ENCODE measurements at regions not wholly inside any gene's neighbourhood (a gene's known extent, or its start where the extent isn't known, plus 50 kb on each side); places are given as distances from the start of the nearest gene placed in this dataset.

- DNase-seq (no peak), ATAC-seq (no peak)
- POLR2A ChIA-PET, result no interaction called here
- Histone ChIP-seq H3K36me3 (ENCODE audit: control insufficient read depth in 2 of 3, insufficient read depth in 3 of 3, low read length in 3 of 3) (no peaks in the 10 kb centered on the region), H3K9me3 (ENCODE audit: control insufficient read depth in 2 of 3, low read length in 3 of 3) (no peaks in the 10 kb centered on the region), H3K4me1 (ENCODE audit: control insufficient read depth in 2 of 2, insufficient read depth in 2 of 2, low read length in 2 of 2) (no peaks in the 10 kb centered on the region), H3K4me3 (ENCODE audit: low read length) (no peak overlapping the region), H3K27me3 (ENCODE audit: control insufficient read depth in 2 of 2, insufficient read depth in 2 of 2, low read length in 2 of 2) (no peaks in the 10 kb centered on the region), H3K27ac (ENCODE audit: low read depth, low read length) (no peak overlapping the region)
- Mint-ChIP-seq H3K9me3 (peaks cover 0 to 4% (median 0%) of the 10 kb centered on the region in 11 donors), H3K4me3 (no peak overlapping the region), H3K27ac (no peak overlapping the region), H3K4me1 (no peaks in the 10 kb centered on the region), H3K27me3 (peaks cover 0 to 16% (median 4%) of the 10 kb centered on the region in 5 donors), H3K36me3 (no peaks in the 10 kb centered on the region)
- intact Hi-C loops (cut with micrococcal nuclease), result no loop called here
- CTCF ChIA-PET, result no interaction called here
Observed at GRCh38 chr9:19732441-19732951, 56.3 kb downstream of the SLC24A2 start.

- H3K36me3 ChIP-seq (ENCODE audit: control insufficient read depth in 2 of 3, insufficient read depth in 3 of 3, low read length in 3 of 3), result no peaks in the 10 kb centered on the region
- POLR2A ChIA-PET, result no interaction called here
- Mint-ChIP-seq H3K36me3 (no peaks in the 10 kb centered on the region), H3K9me3 (peaks cover 0 to 2% (median 0%) of the 10 kb centered on the region in 11 donors), H3K27me3 (peaks cover 0 to 16% (median 7%) of the 10 kb centered on the region in 5 donors), H3K27ac (no peak overlapping the region), H3K4me3 (no peak overlapping the region), H3K4me1 (no peaks in the 10 kb centered on the region)
- CTCF ChIA-PET, result interaction anchor here (0.7 kb wide), 1 partner anchor 1172 kb away, joined by 3 read pairs; no protein-coding TSS in a partner anchor
- H3K4me3 ChIP-seq (ENCODE audit: low read length), result no peak overlapping the region
- ATAC-seq, result no peak
- DNase-seq, result no peak
- no peaks in the 10 kb centered on the region for H3K27me3 ChIP-seq (ENCODE audit: control insufficient read depth in 2 of 2, insufficient read depth in 2 of 2, low read length in 2 of 2)
- no peak overlapping the region for H3K27ac ChIP-seq (ENCODE audit: low read depth, low read length)
- intact Hi-C loops (cut with micrococcal nuclease), result no loop called here
- H3K4me1 ChIP-seq (ENCODE audit: control insufficient read depth in 2 of 2, insufficient read depth in 2 of 2, low read length in 2 of 2), result no peaks in the 10 kb centered on the region
- H3K9me3 ChIP-seq (ENCODE audit: control insufficient read depth in 2 of 3, low read length in 3 of 3), result no peaks in the 10 kb centered on the region
Observed at GRCh38 chr9:19728101-19728500, 60.7 kb downstream of the SLC24A2 start.

- intact Hi-C loops (cut with micrococcal nuclease), result no loop called here
- no peaks in the 10 kb centered on the region for H3K36me3 Mint-ChIP-seq
- Histone ChIP-seq H3K4me1 (ENCODE audit: control insufficient read depth in 2 of 2, insufficient read depth in 2 of 2, low read length in 2 of 2) (no peaks in the 10 kb centered on the region), H3K27me3 (ENCODE audit: control insufficient read depth in 2 of 2, insufficient read depth in 2 of 2, low read length in 2 of 2) (no peaks in the 10 kb centered on the region), H3K27ac (ENCODE audit: low read depth, low read length) (no peak overlapping the region), H3K4me3 (ENCODE audit: low read length) (no peak overlapping the region), H3K9me3 (ENCODE audit: control insufficient read depth in 2 of 3, low read length in 3 of 3) (no peaks in the 10 kb centered on the region), H3K36me3 (ENCODE audit: control insufficient read depth in 2 of 3, insufficient read depth in 3 of 3, low read length in 3 of 3) (no peaks in the 10 kb centered on the region)
- no peaks in the 10 kb centered on the region for H3K4me1 Mint-ChIP-seq
- ATAC-seq, result no peak
- CTCF ChIA-PET, result no interaction called here
- H3K27me3 Mint-ChIP-seq, result peaks cover 0 to 16% (median 11%) of the 10 kb centered on the region in 5 donors
- no peak for DNase-seq
- H3K27ac Mint-ChIP-seq, result no peak overlapping the region
- POLR2A ChIA-PET, result no interaction called here
- peaks cover 0 to 2% (median 0%) of the 10 kb centered on the region in 11 donors for H3K9me3 Mint-ChIP-seq
- H3K4me3 Mint-ChIP-seq, result no peak overlapping the region
Observed at GRCh38 chr9:19725970-19726369, 62.9 kb downstream of the SLC24A2 start.

- ChIA-PET CTCF (no interaction called here), POLR2A (no interaction called here)
- Histone ChIP-seq H3K27ac (ENCODE audit: low read depth, low read length) (no peak overlapping the region), H3K27me3 (ENCODE audit: control insufficient read depth in 2 of 2, insufficient read depth in 2 of 2, low read length in 2 of 2) (no peaks in the 10 kb centered on the region), H3K9me3 (ENCODE audit: control insufficient read depth in 2 of 3, low read length in 3 of 3) (no peaks in the 10 kb centered on the region), H3K36me3 (ENCODE audit: control insufficient read depth in 2 of 3, insufficient read depth in 3 of 3, low read length in 3 of 3) (no peaks in the 10 kb centered on the region), H3K4me1 (ENCODE audit: control insufficient read depth in 2 of 2, insufficient read depth in 2 of 2, low read length in 2 of 2) (no peaks in the 10 kb centered on the region), H3K4me3 (ENCODE audit: low read length) (no peak overlapping the region)
- no peaks in the 10 kb centered on the region for H3K36me3 Mint-ChIP-seq
- H3K4me3 Mint-ChIP-seq, result no peak overlapping the region
- no peaks in the 10 kb centered on the region for H3K4me1 Mint-ChIP-seq
- ATAC-seq, result no peak
- intact Hi-C loops (cut with micrococcal nuclease), result no loop called here
- DNase-seq, result no peak
- peaks cover 0 to 3% (median 0%) of the 10 kb centered on the region in 11 donors for H3K9me3 Mint-ChIP-seq
- H3K27ac Mint-ChIP-seq, result no peak overlapping the region
- H3K27me3 Mint-ChIP-seq, result peaks cover 5 to 23% (median 8%) of the 10 kb centered on the region in 5 donors
Observed at GRCh38 chr9:19720377-19720776, 68.5 kb downstream of the SLC24A2 start.

GRCh38 chr9:19703702-19704101 lies 85.1 kb downstream of the SLC24A2 start:
- ChIA-PET POLR2A (no interaction called here), CTCF (no interaction called here)
- H3K27me3 Mint-ChIP-seq, result peaks cover 7 to 13% (median 9%) of the 10 kb centered on the region in 5 donors
- no peaks in the 10 kb centered on the region for H3K27me3 ChIP-seq (ENCODE audit: control insufficient read depth in 2 of 2, insufficient read depth in 2 of 2, low read length in 2 of 2)
- H3K36me3 Mint-ChIP-seq, result no peaks in the 10 kb centered on the region
- H3K4me3 ChIP-seq (ENCODE audit: low read length), result no peak overlapping the region
- no peak overlapping the region for H3K27ac Mint-ChIP-seq
- peaks cover 0 to 5% (median 0%) of the 10 kb centered on the region in 11 donors for H3K9me3 Mint-ChIP-seq
- no peak overlapping the region for H3K27ac ChIP-seq (ENCODE audit: low read depth, low read length)
- no peaks in the 10 kb centered on the region for H3K9me3 ChIP-seq (ENCODE audit: control insufficient read depth in 2 of 3, low read length in 3 of 3)
- ATAC-seq, result no peak
- H3K4me3 Mint-ChIP-seq, result no peak overlapping the region
- H3K36me3 ChIP-seq (ENCODE audit: control insufficient read depth in 2 of 3, insufficient read depth in 3 of 3, low read length in 3 of 3), result no peaks in the 10 kb centered on the region
- intact Hi-C loops (cut with micrococcal nuclease), result no loop called here
- DNase-seq, result no peak
- no peaks in the 10 kb centered on the region for H3K4me1 Mint-ChIP-seq
- no peaks in the 10 kb centered on the region for H3K4me1 ChIP-seq (ENCODE audit: control insufficient read depth in 2 of 2, insufficient read depth in 2 of 2, low read length in 2 of 2)

GRCh38 chr9:19701991-19702390 lies 86.8 kb downstream of the SLC24A2 start:
- Mint-ChIP-seq H3K27me3 (peaks cover 7 to 16% (median 9%) of the 10 kb centered on the region in 5 donors), H3K4me1 (no peaks in the 10 kb centered on the region), H3K9me3 (peaks cover 0 to 6% (median 0%) of the 10 kb centered on the region in 11 donors)

GRCh38 chr9:19701274-19701673 lies 87.6 kb downstream of the SLC24A2 start:
- Histone ChIP-seq H3K27ac (ENCODE audit: low read depth, low read length) (no peak overlapping the region), H3K4me1 (ENCODE audit: control insufficient read depth in 2 of 2, insufficient read depth in 2 of 2, low read length in 2 of 2) (no peaks in the 10 kb centered on the region), H3K4me3 (ENCODE audit: low read length) (no peak overlapping the region), H3K27me3 (ENCODE audit: control insufficient read depth in 2 of 2, insufficient read depth in 2 of 2, low read length in 2 of 2) (no peaks in the 10 kb centered on the region), H3K9me3 (ENCODE audit: control insufficient read depth in 2 of 3, low read length in 3 of 3) (no peaks in the 10 kb centered on the region), H3K36me3 (ENCODE audit: control insufficient read depth in 2 of 3, insufficient read depth in 3 of 3, low read length in 3 of 3) (no peaks in the 10 kb centered on the region)
- no peaks in the 10 kb centered on the region for H3K4me1 Mint-ChIP-seq
- no peak for DNase-seq
- H3K27me3 Mint-ChIP-seq, result peaks cover 7 to 16% (median 10%) of the 10 kb centered on the region in 5 donors
- peaks cover 0 to 6% (median 0%) of the 10 kb centered on the region in 11 donors for H3K9me3 Mint-ChIP-seq
- no peaks in the 10 kb centered on the region for H3K36me3 Mint-ChIP-seq
- ATAC-seq, result no peak
- CTCF ChIA-PET, result no interaction called here
- H3K27ac Mint-ChIP-seq, result no peak overlapping the region
- POLR2A ChIA-PET, result no interaction called here
- no peak overlapping the region for H3K4me3 Mint-ChIP-seq
- intact Hi-C loops (cut with micrococcal nuclease), result no loop called here

More at GRCh38 chr9:19701991-19702390, 86.8 kb downstream of the SLC24A2 start:
- H3K9me3 ChIP-seq (ENCODE audit: control insufficient read depth in 2 of 3, low read length in 3 of 3), result no peaks in the 10 kb centered on the region
- DNase-seq (no peak), ATAC-seq (no peak)
- H3K27me3 ChIP-seq (ENCODE audit: control insufficient read depth in 2 of 2, insufficient read depth in 2 of 2, low read length in 2 of 2), result no peaks in the 10 kb centered on the region
- no peaks in the 10 kb centered on the region for H3K4me1 ChIP-seq (ENCODE audit: control insufficient read depth in 2 of 2, insufficient read depth in 2 of 2, low read length in 2 of 2)
- H3K27ac Mint-ChIP-seq, result no peak overlapping the region
- no peak overlapping the region for H3K27ac ChIP-seq (ENCODE audit: low read depth, low read length)
- no peaks in the 10 kb centered on the region for H3K36me3 Mint-ChIP-seq
- ChIA-PET CTCF (no interaction called here), POLR2A (no interaction called here)
- H3K36me3 ChIP-seq (ENCODE audit: control insufficient read depth in 2 of 3, insufficient read depth in 3 of 3, low read length in 3 of 3), result no peaks in the 10 kb centered on the region
- H3K4me3 ChIP-seq (ENCODE audit: low read length), result no peak overlapping the region
- no peak overlapping the region for H3K4me3 Mint-ChIP-seq
- intact Hi-C loops (cut with micrococcal nuclease), result no loop called here
